GM23338 (cell line): ENCODE measurements at regions not wholly inside any gene's neighbourhood (a gene's known extent, or its start where the extent isn't known, plus 50 kb on each side); places are given as distances from the start of the nearest gene placed in this dataset.
"Not testable (repeated sequence)": the region's sequence is repeated elsewhere in the genome, so short reads cannot be mapped to it uniquely, and the experiment has no call there.

Experiments
- ATAC-seq: fragments of 200-7000 bp; cut with Tn5 transposase; 3 replicates; pipeline ENCODE4 v1.9.1; 2020
- DNase-seq: peaks from one replicate; pipeline ENCODE4 v3.0.0-alpha.2; 2015; ENCODE audit warnings: low spot score
- H2AFZ ChIP-seq: fragments of 200-600 bp; sonication (generic); 2 replicates; pipeline ENCODE4 v1.8.0; 2016; ENCODE audit warnings: antibody characterized with exemption, mild to moderate bottlenecking, moderate library complexity
- H3F3A ChIP-seq: fragments of 200-600 bp; sonication (generic); replicated peaks from 2 replicates; pipeline ENCODE4 v1.8.0; 2017; ENCODE audit warnings: antibody characterized with exemption, mixed run types, low read depth
- H3K27ac ChIP-seq: fragments of 200-600 bp; sonication (generic); 2 replicates; pipeline ENCODE4 v1.6.1; 2016; ENCODE audit warnings: low read depth
- H3K27me3 ChIP-seq: fragments of 200-600 bp; sonication (generic); 2 replicates; pipeline ENCODE4 v1.8.0; 2016; ENCODE audit warnings: mild to moderate bottlenecking, mixed run types, moderate library complexity; ENCODE audit not compliant: insufficient read depth
- H3K36me3 ChIP-seq: fragments of 200-600 bp; sonication (generic); 2 replicates; pipeline ENCODE4 v1.8.0; 2016; ENCODE audit warnings: mild to moderate bottlenecking; ENCODE audit not compliant: insufficient read depth
- H3K4me1 ChIP-seq: fragments of 200-600 bp; sonication (generic); 2 replicates; pipeline ENCODE4 v1.8.0; 2016; ENCODE audit warnings: mild to moderate bottlenecking, moderate library complexity; ENCODE audit not compliant: insufficient read depth
- H3K4me2 ChIP-seq: fragments of 200-600 bp; sonication (generic); 2 replicates; pipeline ENCODE4 v1.7.1; 2017; ENCODE audit warnings: mixed run types
- H3K4me3 ChIP-seq: fragments of 200-600 bp; sonication (generic); 2 replicates; pipeline ENCODE4 v1.6.1; 2016; ENCODE audit warnings: mixed run types
- H3K79me2 ChIP-seq: fragments of 200-600 bp; sonication (generic); replicated peaks from 2 replicates; pipeline ENCODE4 v1.8.0; 2017; ENCODE audit warnings: mild to moderate bottlenecking; ENCODE audit not compliant: insufficient read depth
- H3K9me2 ChIP-seq: fragments of 200-600 bp; sonication (generic); 2 replicates; pipeline ENCODE4 v1.8.0; 2017; ENCODE audit not compliant: insufficient read depth
- H4K20me1 ChIP-seq: fragments of 200-600 bp; sonication (generic); replicated peaks from 2 replicates; pipeline ENCODE4 v1.8.0; 2017; ENCODE audit warnings: mild to moderate bottlenecking; ENCODE audit not compliant: insufficient read depth
- H3K27ac Mint-ChIP-seq: 2 replicates; pipeline ENCODE4 v1.8.0; 2020; ENCODE audit warnings: inconsistent platforms, mild to moderate bottlenecking, moderate library complexity, mixed read lengths
- H3K27me3 Mint-ChIP-seq: 3 replicates; pipeline ENCODE4 v1.8.0; 2022; ENCODE audit warnings: low read depth, mild to moderate bottlenecking, moderate library complexity, mixed read lengths, inconsistent platforms; ENCODE audit not compliant: insufficient read depth, poor library complexity
- H3K36me3 Mint-ChIP-seq: 3 replicates; pipeline ENCODE4 v1.8.0; 2021; ENCODE audit warnings: low read depth, mild to moderate bottlenecking, inconsistent platforms, moderate library complexity, mixed read lengths
- H3K4me1 Mint-ChIP-seq: 3 replicates; pipeline ENCODE4 v1.8.0; 2020; ENCODE audit warnings: mild to moderate bottlenecking, inconsistent platforms, mixed read lengths
- H3K4me3 Mint-ChIP-seq: 3 replicates; pipeline ENCODE4 v1.8.0; 2021; ENCODE audit warnings: moderate library complexity, mild to moderate bottlenecking, inconsistent platforms, mixed read lengths
- H3K9me3 Mint-ChIP-seq: 3 replicates; pipeline ENCODE4 v1.8.0; 2020; ENCODE audit warnings: moderate library complexity, mild to moderate bottlenecking, inconsistent platforms, mixed read lengths

GRCh38 chrX:41034902-41035301 is 50.3 kb upstream of the USP9X start:
- H3K36me3 Mint-ChIP-seq, H3K9me2 ChIP-seq, H3K4me1 Mint-ChIP-seq, H3K9me3 Mint-ChIP-seq, H3K27ac Mint-ChIP-seq, H3K36me3 ChIP-seq, H2AFZ ChIP-seq, ATAC-seq, H3K27me3 ChIP-seq, H3F3A ChIP-seq, H3K27ac ChIP-seq, H3K79me2 ChIP-seq, H3K4me2 ChIP-seq, H3K4me3 Mint-ChIP-seq, H3K4me3 ChIP-seq, DNase-seq, H4K20me1 ChIP-seq, H3K27me3 Mint-ChIP-seq, H3K4me1 ChIP-seq: not testable (repeated sequence)
